Activated CD4-positive, alpha-beta T cell treated with anti-CD3 and anti-CD28 coated beads, Interleukin-2, amount 10 ng/mL, durations not matched to agents 24 days and 14 days (primary cell): ENCODE measurements at regions not wholly inside any gene's neighbourhood (a gene's known extent, or its start where the extent isn't known, plus 50 kb on each side); places are given as distances from the start of the nearest gene placed in this dataset.
"Not testable (repeated sequence)": the region's sequence is repeated elsewhere in the genome, so short reads cannot be mapped to it uniquely, and the experiment has no call there.

Source experiments
- DNase-seq: peaks from one replicate; pipeline ENCODE4 v3.0.0; 2022
- H3K27ac Mint-ChIP-seq: one replicate; pipeline ENCODE4 v1.8.0; 2022; ENCODE audit warnings: mild to moderate bottlenecking, mixed read lengths
- H3K27me3 Mint-ChIP-seq: one replicate; pipeline ENCODE4 v1.8.0; 2022; ENCODE audit warnings: mixed read lengths
- H3K36me3 Mint-ChIP-seq: one replicate; pipeline ENCODE4 v1.8.0; 2022; ENCODE audit warnings: low read depth, mild to moderate bottlenecking, mixed read lengths
- H3K4me1 Mint-ChIP-seq: one replicate; pipeline ENCODE4 v1.8.0; 2021; ENCODE audit warnings: mixed read lengths
- H3K4me3 Mint-ChIP-seq: one replicate; pipeline ENCODE4 v1.8.0; 2022; ENCODE audit warnings: mild to moderate bottlenecking, moderate library complexity, mixed read lengths
- H3K9me3 Mint-ChIP-seq: one replicate; pipeline ENCODE4 v1.8.0; 2021; ENCODE audit warnings: mixed read lengths
- intact Hi-C: fragments of 100-400 bp; cut with micrococcal nuclease; formaldehyde crosslinking; loops from one replicate; pipeline ENCODE4 v1.15.1; 2023

- H3K4me3 Mint-ChIP-seq, intact Hi-C loops, H3K4me1 Mint-ChIP-seq, H3K36me3 Mint-ChIP-seq, H3K9me3 Mint-ChIP-seq, H3K27ac Mint-ChIP-seq, DNase-seq, H3K27me3 Mint-ChIP-seq: not testable (repeated sequence)
Observed at GRCh38 chr4:55696424-55696823, 60.3 kb upstream of the NMU start.

GRCh38 chr4:55706541-55706940, 70.4 kb upstream of the NMU start:
- Mint-ChIP-seq H3K9me3 (no peaks in the 10 kb centered on the region), H3K27ac (no peak overlapping the region), H3K4me3 (no peak overlapping the region), H3K4me1 (no peaks in the 10 kb centered on the region), H3K27me3 (no peaks in the 10 kb centered on the region), H3K36me3 (no peaks in the 10 kb centered on the region)
- DNase-seq = no peak
- intact Hi-C loops = no loop called here

GRCh38 chr4:55707507-55707906, 71.4 kb upstream of the NMU start:
- no peak overlapping the region for H3K4me3 Mint-ChIP-seq
- intact Hi-C loops = no loop called here
- no peak for DNase-seq
- H3K9me3 Mint-ChIP-seq = no peaks in the 10 kb centered on the region
- H3K4me1 Mint-ChIP-seq = no peaks in the 10 kb centered on the region
- H3K27me3 Mint-ChIP-seq = no peaks in the 10 kb centered on the region
- H3K27ac Mint-ChIP-seq = no peak overlapping the region
- H3K36me3 Mint-ChIP-seq = no peaks in the 10 kb centered on the region

GRCh38 chr4:55707991-55708390, 71.9 kb upstream of the NMU start:
- H3K27ac Mint-ChIP-seq, H3K9me3 Mint-ChIP-seq, DNase-seq, H3K36me3 Mint-ChIP-seq, H3K4me3 Mint-ChIP-seq, H3K4me1 Mint-ChIP-seq, H3K27me3 Mint-ChIP-seq, intact Hi-C loops: not testable (repeated sequence)

GRCh38 chr4:55712835-55713234, 76.7 kb upstream of the NMU start:
- H3K4me3 Mint-ChIP-seq, H3K9me3 Mint-ChIP-seq, DNase-seq, H3K27ac Mint-ChIP-seq, H3K36me3 Mint-ChIP-seq, intact Hi-C loops, H3K27me3 Mint-ChIP-seq, H3K4me1 Mint-ChIP-seq: not testable (repeated sequence)

GRCh38 chr4:55721651-55722050, 85.6 kb upstream of the NMU start:
- Mint-ChIP-seq H3K36me3 (no peaks in the 10 kb centered on the region), H3K27ac (no peak overlapping the region), H3K4me1 (no peaks in the 10 kb centered on the region), H3K9me3 (no peaks in the 10 kb centered on the region), H3K4me3 (no peak overlapping the region), H3K27me3 (no peaks in the 10 kb centered on the region)
- DNase-seq = no peak
- intact Hi-C loops = no loop called here

- H3K36me3 Mint-ChIP-seq = no peaks in the 10 kb centered on the region
- no peaks in the 10 kb centered on the region for H3K4me1 Mint-ChIP-seq
- intact Hi-C loops = no loop called here
- no peak for DNase-seq
- H3K27ac Mint-ChIP-seq = no peak overlapping the region
- no peak overlapping the region for H3K4me3 Mint-ChIP-seq
- H3K27me3 Mint-ChIP-seq = no peaks in the 10 kb centered on the region
- no peaks in the 10 kb centered on the region for H3K9me3 Mint-ChIP-seq
Observed at GRCh38 chr4:55722132-55722531, 86.0 kb upstream of the NMU start.

- DNase-seq = no peak
- H3K4me1 Mint-ChIP-seq = no peaks in the 10 kb centered on the region
- intact Hi-C loops = no loop called here
- H3K9me3 Mint-ChIP-seq = no peaks in the 10 kb centered on the region
- H3K27me3 Mint-ChIP-seq = no peaks in the 10 kb centered on the region
- no peak overlapping the region for H3K27ac Mint-ChIP-seq
- no peak overlapping the region for H3K4me3 Mint-ChIP-seq
- H3K36me3 Mint-ChIP-seq = no peaks in the 10 kb centered on the region
Observed at GRCh38 chr4:55723403-55723802, 87.3 kb upstream of the NMU start.

GRCh38 chr4:55725057-55725456, 89.0 kb upstream of the NMU start:
- Mint-ChIP-seq H3K27me3 (no peaks in the 10 kb centered on the region), H3K4me3 (no peak overlapping the region), H3K9me3 (no peaks in the 10 kb centered on the region), H3K4me1 (no peaks in the 10 kb centered on the region), H3K36me3 (no peaks in the 10 kb centered on the region), H3K27ac (no peak overlapping the region)
- intact Hi-C loops = no loop called here
- no peak for DNase-seq

- Mint-ChIP-seq H3K27ac (no peak overlapping the region), H3K9me3 (no peaks in the 10 kb centered on the region), H3K4me1 (no peaks in the 10 kb centered on the region), H3K27me3 (peaks cover 6% of the 10 kb centered on the region), H3K36me3 (no peaks in the 10 kb centered on the region), H3K4me3 (no peak overlapping the region)
- DNase-seq = no peak
- intact Hi-C loops = no loop called here
Observed at GRCh38 chr4:55727746-55728145, 91.6 kb upstream of the NMU start.

GRCh38 chr4:55729351-55730279, 90.0 kb upstream of the EXOC1L start:
- no peak for DNase-seq
- Mint-ChIP-seq H3K4me1 (no peaks in the 10 kb centered on the region), H3K27ac (no peak overlapping the region), H3K36me3 (no peaks in the 10 kb centered on the region), H3K9me3 (no peaks in the 10 kb centered on the region), H3K4me3 (no peak overlapping the region), H3K27me3 (peaks cover 6% of the 10 kb centered on the region)
- intact Hi-C loops = loop anchor here (10.0 kb wide), 1 partner anchor 755 kb away; no protein-coding TSS in a partner anchor

GRCh38 chr4:55730280-55730931, 89.2 kb upstream of the EXOC1L start:
- intact Hi-C loops = loop anchor here (10.0 kb wide), 1 partner anchor 756 kb away; no protein-coding TSS in a partner anchor
- peaks cover 8% of the 10 kb centered on the region for H3K27me3 Mint-ChIP-seq
- no peak overlapping the region for H3K4me3 Mint-ChIP-seq
- no peak overlapping the region for H3K27ac Mint-ChIP-seq
- H3K4me1 Mint-ChIP-seq = no peaks in the 10 kb centered on the region
- H3K9me3 Mint-ChIP-seq = no peaks in the 10 kb centered on the region
- no peaks in the 10 kb centered on the region for H3K36me3 Mint-ChIP-seq
- DNase-seq = no peak

- Mint-ChIP-seq H3K36me3 (no peaks in the 10 kb centered on the region), H3K4me1 (peaks cover 1% of the 10 kb centered on the region), H3K9me3 (no peaks in the 10 kb centered on the region), H3K27ac (no peak overlapping the region), H3K4me3 (no peak overlapping the region), H3K27me3 (peaks cover 12% of the 10 kb centered on the region)
- intact Hi-C loops = loop anchor here (10.0 kb wide), 1 partner anchor 757 kb away; no protein-coding TSS in a partner anchor
- DNase-seq = no peak
Observed at GRCh38 chr4:55731959-55732358, 87.6 kb upstream of the EXOC1L start.

- DNase-seq = no peak
- Mint-ChIP-seq H3K36me3 (no peaks in the 10 kb centered on the region), H3K27ac (no peak overlapping the region), H3K4me1 (peaks cover 1% of the 10 kb centered on the region), H3K27me3 (peaks cover 15% of the 10 kb centered on the region), H3K4me3 (no peak overlapping the region), H3K9me3 (no peaks in the 10 kb centered on the region)
- intact Hi-C loops = loop anchor here (10.0 kb wide), 1 partner anchor 758 kb away; no protein-coding TSS in a partner anchor
Observed at GRCh38 chr4:55732864-55733263, 86.7 kb upstream of the EXOC1L start.
